H7 (cell line): ENCODE measurements at regions not wholly inside any gene's neighbourhood (a gene's known extent, or its start where the extent isn't known, plus 50 kb on each side); places are given as distances from the start of the nearest gene placed in this dataset.
"Not testable (repeated sequence)": the region's sequence is repeated elsewhere in the genome, so short reads cannot be mapped to it uniquely, and the experiment has no call there.

ENCODE experiments used
- DNase-seq: peaks from one replicate; pipeline ENCODE4 v3.0.0; 2012
- H3K27me3 ChIP-seq: 2 replicates; pipeline ENCODE4 v1.6.0; 2011; ENCODE audit warnings: mild to moderate bottlenecking, low read length; ENCODE audit not compliant: control insufficient read depth, insufficient read depth
- H3K36me3 ChIP-seq: replicated peaks from 2 replicates; pipeline ENCODE4 v1.5.1; 2011; ENCODE audit warnings: low read length; ENCODE audit not compliant: control insufficient read depth, insufficient read depth
- H3K4me3 ChIP-seq: 2 replicates; pipeline ENCODE4 v1.5.1; 2011; ENCODE audit warnings: low read depth, mild to moderate bottlenecking, control low read depth, low read length, moderate library complexity; ENCODE audit not compliant: insufficient read depth

GRCh38 chr11:91481875-91482274 lies 742.7 kb upstream of the FAT3 start:
- not testable (repeated sequence) for H3K27me3 ChIP-seq, H3K36me3 ChIP-seq, H3K4me3 ChIP-seq, DNase-seq

- DNase-seq = no peak
- no peak overlapping the region for H3K4me3 ChIP-seq
- no peaks in the 10 kb centered on the region for H3K27me3 ChIP-seq
- no peaks in the 10 kb centered on the region for H3K36me3 ChIP-seq
These were observed 754.0 kb upstream of the FAT3 start for GRCh38 chr11:91470656-91471055.

- Histone ChIP-seq H3K27me3 (no peaks in the 10 kb centered on the region), H3K36me3 (no peaks in the 10 kb centered on the region), H3K4me3 (no peak overlapping the region)
- DNase-seq = no peak
These were observed 764.8 kb upstream of the FAT3 start for GRCh38 chr11:91459840-91460239.

DNA sequence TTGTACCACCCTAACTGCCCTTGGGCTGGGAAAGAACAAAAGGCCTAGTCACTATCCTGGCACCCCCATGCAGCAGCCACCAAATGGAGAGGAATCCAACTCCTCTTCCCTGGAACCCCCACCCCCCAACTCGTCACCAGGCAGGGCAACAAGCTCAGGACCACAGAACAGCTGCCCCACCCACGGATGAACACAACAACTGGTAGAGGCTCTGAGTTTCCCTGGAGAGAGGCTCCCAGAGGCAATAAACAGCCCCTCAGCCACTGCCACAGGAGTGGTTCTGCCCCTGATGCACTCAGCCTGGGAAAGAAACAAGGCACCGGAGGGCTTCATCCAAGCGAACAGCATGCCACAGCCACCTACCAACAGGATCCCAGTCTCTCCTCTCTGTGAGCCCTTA lies 778.4 kb upstream of the FAT3 start:
- no peak for DNase-seq
- Histone ChIP-seq H3K4me3 (no peak overlapping the region), H3K36me3 (no peaks in the 10 kb centered on the region), H3K27me3 (no peaks in the 10 kb centered on the region)

DNA sequence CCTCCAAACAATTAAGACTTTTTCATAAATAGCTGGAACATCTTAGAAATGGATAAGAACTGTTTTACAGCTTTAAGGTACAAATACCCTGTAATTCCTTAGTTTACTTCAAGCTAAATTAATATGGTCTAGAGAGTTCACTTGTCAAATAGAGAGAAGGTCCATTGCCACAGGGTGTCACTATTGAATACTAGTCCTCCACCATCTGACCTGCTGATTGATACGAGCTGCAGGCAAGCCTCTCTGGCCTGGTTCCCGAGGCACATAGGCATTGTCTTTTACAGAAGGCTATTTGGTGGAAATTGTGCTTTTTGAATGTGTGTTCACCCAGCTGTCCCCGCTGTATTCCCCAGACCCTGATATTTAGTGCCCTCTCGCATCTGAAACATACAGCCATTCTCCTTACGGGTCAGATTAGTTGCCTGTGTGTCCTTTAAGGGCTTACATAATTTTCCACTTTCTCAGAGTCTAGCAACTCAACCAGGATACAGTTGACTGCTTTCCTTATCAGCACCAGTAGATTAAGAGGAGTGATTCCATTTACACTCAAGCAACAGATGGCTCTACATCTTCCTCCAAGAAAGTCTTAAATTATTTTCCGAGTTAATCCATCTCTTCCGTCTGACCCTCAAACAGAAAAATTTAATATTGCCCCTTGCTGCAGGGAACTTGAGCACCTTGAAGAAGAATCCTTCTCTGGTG lies 788.8 kb upstream of the FAT3 start:
- H3K4me3 ChIP-seq = no peak overlapping the region
- H3K27me3 ChIP-seq = no peaks in the 10 kb centered on the region
- no peaks in the 10 kb centered on the region for H3K36me3 ChIP-seq
- DNase-seq = no peak

DNA sequence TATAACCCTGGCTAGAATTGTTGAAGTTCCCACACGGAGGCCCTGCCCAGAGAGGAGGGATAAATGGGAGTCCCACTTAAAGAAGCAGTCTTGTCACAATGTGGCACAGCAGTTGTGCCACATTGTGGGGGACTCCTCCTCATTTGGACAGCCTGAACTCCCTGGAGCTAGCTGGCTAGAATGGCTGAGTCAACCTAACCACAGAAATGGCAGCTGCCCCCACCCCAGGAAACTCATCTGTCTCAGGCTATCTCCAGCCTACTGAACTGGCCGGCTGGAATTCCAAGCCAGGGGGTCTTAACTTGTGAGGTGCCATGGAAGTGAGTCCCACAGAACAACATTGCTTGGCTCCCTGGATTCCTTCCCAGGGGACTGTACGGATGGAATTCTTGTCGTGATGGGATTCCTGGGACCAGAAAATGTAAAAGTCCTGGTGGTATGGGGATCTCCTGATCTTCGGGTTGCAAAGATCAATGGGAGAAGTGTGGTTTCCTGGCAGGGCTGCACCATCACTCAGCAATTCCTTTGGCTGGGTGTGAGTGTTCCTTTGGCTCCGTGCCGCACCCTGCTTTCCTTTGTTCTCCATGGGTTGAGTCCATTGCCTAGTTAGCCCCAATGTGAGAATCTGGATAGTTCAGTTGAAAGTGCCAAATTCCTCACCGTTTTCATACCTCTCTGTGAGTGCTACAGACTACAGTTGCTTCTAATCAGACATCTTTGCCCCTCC lies 791.2 kb upstream of the FAT3 start:
- DNase-seq = no peak
- Histone ChIP-seq H3K4me3 (no peak overlapping the region), H3K27me3 (no peaks in the 10 kb centered on the region), H3K36me3 (no peaks in the 10 kb centered on the region)

DNA sequence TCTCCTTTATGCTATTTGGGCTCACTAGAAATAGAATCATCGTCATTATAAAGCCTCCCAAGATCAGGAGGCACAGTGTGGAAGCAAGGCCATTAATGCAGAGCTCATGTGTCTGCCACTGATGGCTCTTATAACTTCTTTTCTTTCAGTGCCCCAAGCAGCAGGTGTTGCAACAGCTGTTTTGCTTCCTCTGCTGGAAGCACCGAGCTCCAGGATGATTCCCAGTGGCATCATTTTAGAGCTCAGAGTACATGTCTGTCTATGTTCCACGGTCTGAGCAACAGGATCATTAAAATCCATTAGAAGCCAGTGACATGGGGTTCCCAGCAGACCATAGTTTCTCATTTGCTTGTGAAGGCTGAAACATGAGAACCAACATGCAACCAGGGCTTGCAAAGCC lies 803.0 kb upstream of the FAT3 start:
- DNase-seq = no peak
- no peaks in the 10 kb centered on the region for H3K27me3 ChIP-seq
- no peak overlapping the region for H3K4me3 ChIP-seq
- H3K36me3 ChIP-seq = no peaks in the 10 kb centered on the region

- Histone ChIP-seq H3K27me3 (no peaks in the 10 kb centered on the region), H3K4me3 (no peak overlapping the region), H3K36me3 (no peaks in the 10 kb centered on the region)
- no peak for DNase-seq
These were observed 816.8 kb upstream of the FAT3 start for GRCh38 chr11:91407842-91408241.

GRCh38 chr11:91406009-91406408 lies 818.6 kb upstream of the FAT3 start:
- DNase-seq = no peak
- no peaks in the 10 kb centered on the region for H3K27me3 ChIP-seq
- no peaks in the 10 kb centered on the region for H3K36me3 ChIP-seq
- H3K4me3 ChIP-seq = no peak overlapping the region

DNA sequence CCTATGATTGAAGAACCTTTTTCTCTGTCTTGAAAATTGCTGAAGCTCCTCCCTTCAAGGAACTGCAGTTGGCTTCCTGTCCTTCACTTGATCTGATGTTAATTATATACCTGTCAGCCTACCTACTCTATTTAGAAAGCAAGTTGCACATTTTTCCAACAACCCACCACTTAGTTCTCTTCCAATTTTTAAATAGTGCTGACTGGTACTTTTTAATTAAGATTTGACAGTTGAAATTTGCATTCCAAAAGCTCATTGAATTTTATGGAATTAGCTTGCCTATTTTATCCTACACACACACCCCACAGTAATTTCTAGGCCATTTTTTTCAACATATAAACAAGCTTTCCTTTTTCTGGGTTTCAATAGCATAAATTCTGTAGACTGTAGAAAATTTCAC lies 820.3 kb upstream of the FAT3 start:
- H3K4me3 ChIP-seq = no peak overlapping the region
- no peak for DNase-seq
- H3K36me3 ChIP-seq = no peaks in the 10 kb centered on the region
- H3K27me3 ChIP-seq = no peaks in the 10 kb centered on the region

- no peaks in the 10 kb centered on the region for H3K36me3 ChIP-seq
- H3K4me3 ChIP-seq = no peak overlapping the region
- no peaks in the 10 kb centered on the region for H3K27me3 ChIP-seq
These were observed 827.5 kb upstream of the FAT3 start for GRCh38 chr11:91397134-91397468.

GRCh38 chr11:91396236-91397133 lies 828.1 kb upstream of the FAT3 start:
- Histone ChIP-seq H3K36me3 (no peaks in the 10 kb centered on the region), H3K27me3 (no peaks in the 10 kb centered on the region), H3K4me3 (no peak overlapping the region)
- no peak for DNase-seq

More at GRCh38 chr11:91397134-91397468, 827.5 kb upstream of the FAT3 start:
- no peak for DNase-seq

GRCh38 chr11:91394727-91395414 lies 829.7 kb upstream of the FAT3 start:
- Histone ChIP-seq H3K4me3 (no peak overlapping the region), H3K36me3 (no peaks in the 10 kb centered on the region), H3K27me3 (no peaks in the 10 kb centered on the region)
- no peak for DNase-seq

DNA sequence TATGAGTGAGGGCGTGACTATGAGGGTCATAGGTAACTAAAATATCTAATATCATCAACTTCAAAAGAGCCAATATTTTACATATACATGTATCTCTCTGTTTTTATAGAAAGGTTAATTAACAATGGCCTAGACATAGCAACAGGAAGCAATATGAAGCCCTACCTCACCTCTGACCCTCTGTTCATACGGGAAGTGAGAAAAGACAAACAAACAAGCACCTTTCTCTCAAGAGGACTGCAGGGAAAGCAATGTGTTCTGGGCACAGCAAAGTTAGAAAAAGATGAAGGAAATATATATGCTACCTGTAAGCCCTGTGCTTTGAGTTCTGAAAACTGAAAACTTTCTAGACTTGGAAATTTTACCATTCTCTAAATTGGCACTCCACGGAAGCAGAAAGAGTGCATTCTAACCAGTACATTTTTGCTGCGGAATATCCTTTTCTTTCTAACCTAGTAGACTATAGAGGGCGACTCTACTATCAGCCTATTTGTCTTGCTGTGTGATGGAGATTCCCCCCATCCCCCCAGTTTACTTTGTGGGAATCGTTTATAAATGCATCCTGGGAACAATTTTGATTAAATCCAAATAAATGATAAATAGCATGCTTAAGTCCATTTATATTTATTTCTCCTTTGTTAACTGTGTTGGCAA lies 830.4 kb upstream of the FAT3 start:
- no peak overlapping the region for H3K4me3 ChIP-seq
- DNase-seq = no peak
- H3K27me3 ChIP-seq = no peaks in the 10 kb centered on the region
- no peaks in the 10 kb centered on the region for H3K36me3 ChIP-seq
